HG03520 (cell line): ENCODE measurements at regions not wholly inside any gene's neighbourhood (a gene's known extent, or its start where the extent isn't known, plus 50 kb on each side); places are given as distances from the start of the nearest gene placed in this dataset.
"Not testable (repeated sequence)": the region's sequence is repeated elsewhere in the genome, so short reads cannot be mapped to it uniquely, and the experiment has no call there.

Experiments
- ATAC-seq: cut with Tn5 transposase; IDR thresholded peaks from one replicate; pipeline ENCODE4 v1.9.1; 2021; ENCODE audit warnings: mild to moderate bottlenecking, moderate library complexity; ENCODE audit not compliant: unreplicated experiment

GRCh38 chr14:41549821-41550607 is 56.7 kb upstream of the LRFN5 start:
- ATAC-seq = no peak

- ATAC-seq = no peak
These were observed 57.4 kb upstream of the LRFN5 start for GRCh38 chr14:41549282-41549681.

- no peak for ATAC-seq
These were observed 58.0 kb upstream of the LRFN5 start for GRCh38 chr14:41548666-41549065.

DNA sequence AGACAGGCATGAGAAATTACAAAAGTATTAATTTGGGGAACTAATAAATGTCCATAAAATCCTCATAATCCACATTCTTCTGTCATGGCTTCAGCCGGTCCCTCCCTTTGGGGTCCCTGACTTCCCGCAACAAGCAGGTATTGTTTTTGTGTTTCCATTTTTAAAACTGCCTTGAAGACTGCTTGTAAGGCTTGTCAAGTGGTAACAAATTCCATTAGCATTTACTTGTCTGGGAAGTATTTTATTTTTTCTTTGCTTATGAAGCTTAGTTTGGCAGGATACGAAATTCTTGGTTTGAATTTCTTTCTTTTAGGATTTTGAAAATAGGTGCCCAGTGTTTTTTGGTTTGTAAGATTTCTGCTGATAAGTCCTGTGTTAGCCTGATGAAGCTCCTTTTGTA is 65.3 kb upstream of the LRFN5 start:
- no peak for ATAC-seq

DNA sequence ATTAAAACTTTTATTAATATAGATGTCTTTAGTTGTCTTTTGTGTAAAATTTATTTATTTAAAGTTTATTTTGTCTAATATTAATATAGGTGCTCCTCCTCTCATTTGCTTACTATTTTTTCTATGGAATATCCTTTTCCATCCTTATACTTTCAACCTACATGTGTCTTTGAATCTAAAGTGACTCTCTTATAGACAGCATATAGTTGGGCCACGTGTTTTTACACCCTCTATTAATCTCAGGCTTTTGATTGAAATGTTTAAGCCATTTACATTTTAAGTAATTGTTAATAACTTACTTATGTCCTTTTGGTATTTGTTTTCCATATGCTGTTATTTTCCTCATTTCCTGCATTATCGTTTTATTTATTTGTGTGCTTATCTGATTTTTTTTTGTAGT is 74.4 kb upstream of the LRFN5 start:
- ATAC-seq = no peak

DNA sequence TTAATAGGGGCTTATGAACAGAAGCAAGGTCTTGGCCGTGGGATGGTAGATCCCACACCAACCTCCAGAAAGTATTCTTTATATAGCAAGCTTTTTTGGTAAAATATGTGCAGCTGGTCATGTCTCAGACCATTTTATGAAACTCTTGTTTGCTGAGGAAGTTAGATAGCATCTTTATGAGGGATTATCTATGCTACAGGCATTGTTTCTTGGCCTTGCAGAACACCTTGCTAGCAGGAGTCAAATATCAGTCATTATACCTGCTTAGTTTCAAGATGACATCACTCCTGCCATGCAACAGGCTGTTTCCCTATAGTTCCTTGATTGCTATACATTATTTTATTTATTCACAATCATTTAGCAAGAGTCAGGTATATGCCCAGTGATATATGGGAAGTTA is 84.8 kb upstream of the LRFN5 start:
- ATAC-seq = no peak

- ATAC-seq = not testable (repeated sequence)
These were observed 88.6 kb upstream of the LRFN5 start for GRCh38 chr14:41518030-41518429.

DNA sequence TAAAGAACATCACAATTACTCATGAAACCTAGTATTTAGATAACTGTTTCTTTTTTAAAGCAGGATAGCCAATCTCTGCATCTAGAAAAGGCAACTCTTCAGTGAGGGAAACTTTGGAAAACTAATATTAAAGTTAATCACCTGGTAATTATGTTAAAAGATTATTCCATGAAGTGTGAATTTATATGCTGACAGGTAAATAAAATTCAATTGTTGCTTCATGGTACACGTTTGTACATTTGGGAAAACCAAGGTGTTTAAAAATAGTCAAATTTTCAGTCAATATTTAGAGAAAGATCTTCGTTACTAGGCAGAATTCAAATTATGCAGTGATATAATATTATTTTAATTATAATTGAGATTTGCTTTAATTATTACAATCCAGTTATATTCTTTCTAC is 100.1 kb upstream of the LRFN5 start:
- no peak for ATAC-seq

DNA sequence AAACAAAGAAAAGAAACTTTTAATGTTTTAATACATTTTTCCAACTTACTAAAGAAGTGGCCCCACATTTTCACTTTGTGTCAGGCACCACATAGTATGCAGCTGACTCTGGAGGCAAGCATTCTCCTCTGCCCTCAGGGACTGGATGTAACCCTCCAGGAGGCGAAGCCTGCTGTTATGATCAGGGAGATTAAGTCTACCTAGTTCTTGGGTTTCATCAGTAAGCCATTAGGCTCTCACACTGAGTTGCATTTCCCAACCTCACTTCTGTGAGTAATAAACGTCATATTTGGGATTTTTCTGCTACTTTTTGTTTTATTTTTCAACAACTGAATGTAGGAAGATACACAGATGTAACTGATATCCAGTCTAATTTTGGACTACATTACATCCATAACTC is 101.2 kb upstream of the LRFN5 start:
- no peak for ATAC-seq

DNA sequence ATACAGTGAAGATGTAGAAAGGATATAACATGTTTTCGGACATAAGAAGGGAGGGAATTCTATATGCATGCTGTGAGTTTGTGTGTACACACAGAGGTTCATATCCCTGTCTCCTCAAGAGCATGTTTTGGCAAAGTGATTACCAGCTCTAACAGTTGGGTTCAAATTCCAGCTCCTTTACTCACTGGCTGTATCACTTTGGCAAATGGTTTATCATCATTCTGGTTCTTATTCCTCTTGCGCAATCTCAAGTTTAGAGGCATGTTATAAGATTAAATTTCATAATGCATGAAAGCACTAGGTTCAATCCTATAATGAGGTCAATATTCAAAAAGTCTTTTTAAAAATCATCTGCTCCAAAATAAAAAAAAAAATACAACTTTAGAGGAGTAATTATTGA is 107.7 kb upstream of the LRFN5 start:
- ATAC-seq = no peak

DNA sequence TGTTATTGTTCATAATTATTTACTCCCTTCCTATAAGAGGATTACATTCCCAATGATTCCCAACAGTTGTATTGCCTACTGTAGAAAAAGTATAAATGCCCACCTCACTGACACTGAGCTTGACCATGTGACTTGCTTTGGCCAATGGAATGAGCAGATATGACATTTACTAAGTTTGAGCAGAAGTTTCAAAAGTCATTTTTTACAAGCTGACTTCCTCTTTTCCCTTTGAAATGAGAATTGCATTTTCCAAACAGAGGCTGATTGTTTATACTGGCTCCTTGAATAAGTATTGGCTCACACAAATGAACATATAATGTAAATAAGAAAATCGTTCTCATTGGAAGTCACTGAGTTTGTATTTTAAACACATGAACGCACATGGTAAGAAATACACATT is 116.4 kb upstream of the LRFN5 start:
- no peak for ATAC-seq

GRCh38 chr14:41489315-41489972 is 117.2 kb upstream of the LRFN5 start:
- ATAC-seq = no peak

DNA sequence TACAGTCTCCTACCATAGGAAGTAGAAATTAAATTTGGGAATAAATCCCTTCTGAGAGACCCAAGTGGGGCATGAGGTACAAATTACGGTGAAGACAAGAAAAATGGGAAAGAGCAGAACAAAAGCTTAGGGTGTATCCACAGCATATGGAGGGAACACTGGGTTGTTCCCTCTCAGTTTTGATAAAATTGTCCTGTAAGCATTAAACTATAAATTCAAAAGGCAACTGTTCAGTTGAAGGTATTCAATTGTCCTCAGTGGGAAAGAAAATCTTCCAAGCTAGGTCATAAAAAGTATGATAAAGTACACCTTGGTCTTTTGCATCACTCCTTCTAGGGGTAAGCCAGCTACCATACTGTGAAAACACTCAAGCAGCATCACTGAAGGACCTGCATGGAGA is 118.3 kb upstream of the LRFN5 start:
- no peak for ATAC-seq

GRCh38 chr14:41482861-41483260 is 123.8 kb upstream of the LRFN5 start:
- no peak for ATAC-seq

DNA sequence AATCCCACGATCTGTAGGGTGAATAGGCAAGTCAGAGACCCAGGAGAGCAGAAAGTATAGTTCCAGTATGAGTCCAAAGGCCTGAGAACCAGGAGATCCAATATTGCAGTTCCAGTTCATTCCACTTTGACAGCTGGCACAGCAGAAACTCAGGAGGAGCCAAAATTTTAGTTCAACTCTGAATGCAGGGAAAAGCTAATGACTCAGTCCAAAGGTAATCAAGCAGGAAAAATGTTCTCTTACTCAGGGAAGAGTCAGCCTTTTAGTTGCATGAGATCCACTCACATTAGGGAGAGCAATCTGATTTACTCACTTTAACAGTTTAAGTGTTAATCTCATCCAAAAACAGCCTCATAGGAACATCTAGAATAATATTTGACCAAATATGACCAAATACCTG is 130.2 kb upstream of the LRFN5 start:
- no peak for ATAC-seq

DNA sequence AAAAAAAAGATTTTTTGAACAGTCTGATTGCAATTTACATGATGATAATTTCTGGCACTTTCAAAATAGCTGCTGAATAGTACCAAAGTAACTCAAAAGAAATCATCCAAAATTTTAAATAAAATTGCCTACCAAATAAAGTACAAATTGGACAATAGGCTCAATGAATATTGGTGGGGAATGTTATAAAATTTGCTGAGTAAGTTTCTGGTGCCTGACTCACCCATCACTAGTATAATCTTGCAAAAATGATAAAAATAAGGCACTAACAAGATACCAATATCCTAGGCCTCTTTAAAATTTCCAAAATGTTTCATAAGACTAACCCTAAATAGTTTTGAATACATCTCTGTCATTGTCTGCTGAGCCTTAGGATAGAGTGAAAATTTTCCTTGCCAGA is 145.3 kb upstream of the LRFN5 start:
- ATAC-seq = no peak

DNA sequence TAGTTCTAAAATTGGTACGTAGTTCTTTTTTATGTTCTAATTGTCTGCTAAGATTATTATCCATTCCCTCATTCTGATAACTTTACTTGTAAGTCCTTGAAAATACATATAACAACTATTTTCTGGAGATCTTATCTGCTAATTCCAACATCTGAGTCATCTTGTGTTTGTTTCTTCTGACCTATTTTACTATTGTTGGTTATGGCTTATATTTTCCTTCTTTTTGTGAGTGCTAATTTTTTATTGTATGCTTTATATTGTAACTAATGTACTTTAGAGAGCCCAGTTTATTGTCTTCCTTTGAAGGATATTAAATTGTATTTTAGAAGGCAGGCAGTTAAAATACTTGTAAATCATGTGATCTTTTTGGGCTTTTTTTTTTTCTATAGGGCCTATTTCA is 149.3 kb upstream of the LRFN5 start:
- no peak for ATAC-seq

- no peak for ATAC-seq
These were observed 157.6 kb upstream of the LRFN5 start for GRCh38 chr14:41449066-41449465.

GRCh38 chr14:41446008-41446407 is 160.7 kb upstream of the LRFN5 start:
- ATAC-seq = no peak

- ATAC-seq = no peak
These were observed 183.2 kb upstream of the LRFN5 start for GRCh38 chr14:41423503-41423902.

DNA sequence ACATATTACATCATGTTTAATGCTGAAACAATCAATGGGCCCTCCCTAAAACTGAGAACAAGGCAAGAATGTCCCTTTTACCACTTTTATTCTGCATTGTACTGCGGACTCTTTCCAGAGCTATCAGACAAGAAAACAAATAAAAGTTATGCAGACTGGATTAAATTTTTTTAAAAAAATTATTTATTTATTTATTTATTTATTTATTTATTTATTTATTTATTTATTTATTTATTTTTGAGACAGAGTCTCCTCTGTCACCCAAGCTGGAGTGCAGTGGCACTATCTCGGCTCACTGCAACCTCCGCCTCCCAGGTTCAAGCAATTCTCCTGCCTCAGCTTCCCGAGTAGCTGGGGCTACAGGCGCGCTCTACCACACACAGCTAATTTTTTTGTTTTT is 185.4 kb upstream of the LRFN5 start:
- ATAC-seq = not testable (repeated sequence)

DNA sequence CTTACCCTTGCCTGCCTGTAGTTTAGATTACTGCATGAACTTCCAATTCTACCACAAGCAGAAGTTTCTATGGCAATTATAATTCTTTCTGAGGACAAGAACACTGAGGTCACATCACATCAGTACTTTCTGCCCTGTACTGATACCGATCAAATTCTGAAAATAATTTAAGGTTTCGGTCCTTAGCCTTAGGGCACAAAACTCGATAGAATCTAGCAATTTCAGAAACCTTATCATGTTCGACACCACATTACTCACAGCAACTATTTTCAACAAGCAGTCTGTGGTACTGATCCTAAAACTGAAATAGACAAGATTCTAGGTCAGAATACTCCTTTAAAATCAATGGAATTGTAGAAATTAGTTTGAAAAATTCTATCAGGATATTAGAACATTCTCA is 187.0 kb upstream of the LRFN5 start:
- ATAC-seq = no peak

DNA sequence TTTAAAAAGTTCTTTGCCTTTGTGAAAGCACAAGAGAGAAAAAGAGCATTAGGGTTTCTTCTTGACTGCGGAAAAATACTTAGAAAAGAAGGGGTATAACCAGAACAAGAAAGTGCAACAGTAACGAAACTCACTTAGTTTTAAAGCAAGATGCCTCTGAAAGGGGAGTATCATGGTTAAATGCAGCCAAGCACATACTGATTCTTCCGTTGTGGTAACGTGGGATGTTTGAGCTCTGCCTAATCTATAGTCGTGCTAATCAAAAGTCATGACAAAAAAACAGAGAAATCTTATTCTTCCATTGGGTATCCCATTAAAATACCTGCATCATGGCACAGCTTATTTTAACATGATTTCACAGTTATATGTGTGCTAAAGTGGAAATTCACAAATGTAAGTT is 187.8 kb upstream of the LRFN5 start:
- no peak for ATAC-seq
